Panc1 (cell line): ENCODE measurements at regions not wholly inside any gene's neighbourhood (a gene's known extent, or its start where the extent isn't known, plus 50 kb on each side); places are given as distances from the start of the nearest gene placed in this dataset.

Experiments used
- ATAC-seq: fragments of 200-7000 bp; cut with Tn5 transposase; 2 replicates; pipeline ENCODE4 v1.9.1; 2020; ENCODE audit warnings: mild to moderate bottlenecking, moderate library complexity
- BruUV-seq: library from RNA; stranded (reverse); fragments of 400-500 nt; replicated peaks from 2 replicates; lab custom pipeline; 2021; lab: Mats Ljungman, UMichigan
- CTCF ChIA-PET: fragments of 300-600 bp; sonication (Branson Sonifier 250); formaldehyde crosslinking; loops from one replicate; lab custom pipeline; 2022; ENCODE audit warnings: antibody characterized with exemption; lab: Charles Lee
- POLR2A ChIA-PET: fragments of 300-600 bp; sonication (Branson Sonifier 250); formaldehyde crosslinking; loops from one replicate; lab custom pipeline; 2022; ENCODE audit warnings: antibody characterized with exemption; lab: Charles Lee
- DNase-seq: peaks from one replicate; pipeline ENCODE4 v3.0.0-alpha.2; 2010; ENCODE audit warnings: low read depth, low spot score
- H3K27ac ChIP-seq: 2 replicates; pipeline ENCODE4 v1.5.1; 2011; ENCODE audit warnings: mild to moderate bottlenecking, low read length, inconsistent platforms
- H3K27me3 ChIP-seq: fragments of 200-500 bp; sonication (Bioruptor generic); 2 replicates; pipeline ENCODE4 v1.6.0; 2014; ENCODE audit warnings: low read length, inconsistent platforms; ENCODE audit not compliant: control insufficient read depth, insufficient read depth
- H3K36me3 ChIP-seq: fragments of 200-500 bp; sonication (Bioruptor generic); 2 replicates; pipeline ENCODE4 v1.5.1; 2014; ENCODE audit warnings: inconsistent platforms, mild to moderate bottlenecking, low read length, moderate library complexity; ENCODE audit not compliant: control insufficient read depth, insufficient read depth
- H3K4me1 ChIP-seq: 2 replicates; pipeline ENCODE4 v1.5.1; 2011; ENCODE audit warnings: inconsistent platforms, mild to moderate bottlenecking, low read length, moderate library complexity; ENCODE audit not compliant: control insufficient read depth, insufficient read depth
- H3K4me3 ChIP-seq, 2 experiments: 2 replicates each; pipeline ENCODE4 v1.5.1; 2011 to 2012; ENCODE audit warnings: low read depth in 2 of 2, low read length in 2 of 2, mild to moderate bottlenecking in 2 of 2, inconsistent platforms in 1 of 2, moderate library complexity in 1 of 2
- H3K9me3 ChIP-seq: fragments of 200-500 bp; sonication (Bioruptor generic); 2 replicates; pipeline ENCODE4 v1.5.1; 2014; ENCODE audit warnings: low read depth, mild to moderate bottlenecking, inconsistent platforms, low read length, moderate library complexity; ENCODE audit not compliant: control insufficient read depth, insufficient read depth
- CTCF ChIP-seq: fragments of 450-650 bp; IDR thresholded peaks from 2 replicates; pipeline ENCODE4 v1.5.1; 2017; ENCODE audit warnings: mild to moderate bottlenecking
- POLR2AphosphoS5 ChIP-seq: IDR thresholded peaks from 2 replicates; pipeline ENCODE4 v1.6.1; 2012; ENCODE audit warnings: mild to moderate bottlenecking, low read depth, low read length, moderate library complexity
- SIN3A ChIP-seq: IDR thresholded peaks from 2 replicates; pipeline ENCODE4 v1.6.1; 2012; ENCODE audit warnings: low read depth, mild to moderate bottlenecking, low read length, moderate library complexity, borderline replicate concordance; ENCODE audit not compliant: insufficient read depth
- TCF7L2 ChIP-seq: IDR thresholded peaks from 2 replicates; pipeline ENCODE4 v1.6.1; 2011; ENCODE audit warnings: mild to moderate bottlenecking, low read depth, low read length, inconsistent platforms
- in situ Hi-C: cut with HindIII; loops from 2 replicates; pipeline ENCODE4 v1.10.0; 2016; ENCODE audit warnings: low sequenced_read_pairs, low pct_unique_long_range_greater_than_20kb
- intact Hi-C: fragments of 100-400 bp; cut with micrococcal nuclease; formaldehyde crosslinking; loops from one replicate; pipeline ENCODE4 v1.10.0; 2022; ENCODE audit not compliant: unreplicated experiment
- TF ChIP-seq, protein P1 (sequence below), 2 experiments: IDR thresholded peaks; 2 replicates each; pipeline ENCODE4 v1.6.1; 2011 to 2012; ENCODE audit warnings: low read depth in 2 of 2, control low read depth in 1 of 2, low read length in 1 of 2, mild to moderate bottlenecking in 1 of 2, moderate library complexity in 1 of 2; ENCODE audit not compliant: insufficient read depth in 1 of 2

DNA sequence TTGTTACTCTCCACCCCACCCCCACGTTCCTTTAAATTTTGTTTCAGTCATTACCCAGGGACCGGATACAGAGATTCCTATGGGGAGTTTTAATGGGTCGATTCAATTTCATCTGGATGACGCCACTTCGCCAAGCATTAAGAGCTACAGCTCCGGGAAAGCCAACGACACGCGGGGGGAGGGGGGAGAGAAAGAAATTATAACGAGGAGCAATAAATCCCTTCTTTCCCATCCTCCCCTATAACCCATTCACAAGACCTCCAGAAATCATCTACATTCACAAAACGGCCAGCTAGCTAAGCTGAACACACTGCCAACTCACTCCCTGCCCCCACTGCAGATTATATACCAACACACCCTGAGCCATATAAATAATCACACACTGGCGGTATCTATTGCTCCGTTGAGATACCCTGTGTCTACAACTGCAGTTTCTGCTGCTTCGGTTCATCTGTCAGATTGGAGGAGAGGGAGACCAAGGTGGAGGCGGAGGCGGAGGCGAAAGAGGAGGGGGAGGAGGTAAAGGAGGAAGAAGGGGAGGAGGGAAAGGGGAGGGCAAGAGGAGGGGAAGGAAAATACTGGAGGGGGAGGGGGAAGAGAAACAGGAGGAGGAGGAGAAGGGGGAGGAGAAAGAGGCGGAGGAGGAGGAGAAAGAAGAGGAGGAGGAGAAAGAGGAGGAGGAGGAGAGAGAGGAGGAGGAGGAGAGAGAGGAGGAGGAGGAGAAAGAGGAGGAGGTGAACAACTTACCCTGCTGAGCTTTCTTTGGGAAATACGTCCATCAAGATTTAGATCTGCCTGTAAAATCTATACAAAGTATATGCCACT is 113.9 kb upstream of the VAMP7 start:
- peak; percentile 94 for ATAC-seq
- Histone ChIP-seq H3K36me3 (no peaks in the 10 kb centered on the region), H3K27me3 (no peaks in the 10 kb centered on the region; the same call in 1 of the 2 replicates), H3K4me3 (peak overlapping the region; percentile 58 to 68), H3K27ac (peak overlapping the region; percentile 67), H3K9me3 (no peaks in the 10 kb centered on the region), H3K4me1 (peaks cover 9% of the 10 kb centered on the region; the same call in 1 of the 2 replicates)
- CTCF ChIA-PET, result no interaction called here
- intact Hi-C loops, result no loop called here
- TF ChIP-seq SIN3A (no peak), TCF7L2 (no peak), POLR2AphosphoS5 (no peak), CTCF (no peak)
- TF ChIP-seq, protein P1, sequence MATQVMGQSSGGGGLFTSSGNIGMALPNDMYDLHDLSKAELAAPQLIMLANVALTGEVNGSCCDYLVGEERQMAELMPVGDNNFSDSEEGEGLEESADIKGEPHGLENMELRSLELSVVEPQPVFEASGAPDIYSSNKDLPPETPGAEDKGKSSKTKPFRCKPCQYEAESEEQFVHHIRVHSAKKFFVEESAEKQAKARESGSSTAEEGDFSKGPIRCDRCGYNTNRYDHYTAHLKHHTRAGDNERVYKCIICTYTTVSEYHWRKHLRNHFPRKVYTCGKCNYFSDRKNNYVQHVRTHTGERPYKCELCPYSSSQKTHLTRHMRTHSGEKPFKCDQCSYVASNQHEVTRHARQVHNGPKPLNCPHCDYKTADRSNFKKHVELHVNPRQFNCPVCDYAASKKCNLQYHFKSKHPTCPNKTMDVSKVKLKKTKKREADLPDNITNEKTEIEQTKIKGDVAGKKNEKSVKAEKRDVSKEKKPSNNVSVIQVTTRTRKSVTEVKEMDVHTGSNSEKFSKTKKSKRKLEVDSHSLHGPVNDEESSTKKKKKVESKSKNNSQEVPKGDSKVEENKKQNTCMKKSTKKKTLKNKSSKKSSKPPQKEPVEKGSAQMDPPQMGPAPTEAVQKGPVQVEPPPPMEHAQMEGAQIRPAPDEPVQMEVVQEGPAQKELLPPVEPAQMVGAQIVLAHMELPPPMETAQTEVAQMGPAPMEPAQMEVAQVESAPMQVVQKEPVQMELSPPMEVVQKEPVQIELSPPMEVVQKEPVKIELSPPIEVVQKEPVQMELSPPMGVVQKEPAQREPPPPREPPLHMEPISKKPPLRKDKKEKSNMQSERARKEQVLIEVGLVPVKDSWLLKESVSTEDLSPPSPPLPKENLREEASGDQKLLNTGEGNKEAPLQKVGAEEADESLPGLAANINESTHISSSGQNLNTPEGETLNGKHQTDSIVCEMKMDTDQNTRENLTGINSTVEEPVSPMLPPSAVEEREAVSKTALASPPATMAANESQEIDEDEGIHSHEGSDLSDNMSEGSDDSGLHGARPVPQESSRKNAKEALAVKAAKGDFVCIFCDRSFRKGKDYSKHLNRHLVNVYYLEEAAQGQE (IDR thresholded peaks at IDR 0.05; ENCODE audit: insufficient read depth in 1 of 2, low read depth in 2 of 2, low read length in 1 of 2), result no peak
- in situ Hi-C loops, result no loop called here
- POLR2A ChIA-PET, result no interaction called here
- BruUV-seq, result TSS peak; percentile 97
- peak; percentile 13 for DNase-seq

- no peaks in the 10 kb centered on the region for H3K27me3 ChIP-seq
- no peaks in the 10 kb centered on the region for H3K9me3 ChIP-seq
- in situ Hi-C loops (no loop called here), intact Hi-C loops (no loop called here)
- BruUV-seq, result no TSS peak
- ATAC-seq, result no peak
- ChIA-PET POLR2A (no interaction called here), CTCF (no interaction called here)
- H3K4me3 ChIP-seq, result peak overlapping the region; percentile 58 to 68; a peak in 3 of 4 replicates
- H3K36me3 ChIP-seq, result no peaks in the 10 kb centered on the region
- TF ChIP-seq POLR2AphosphoS5, result no peak
- no peak for TF ChIP-seq SIN3A
- TF ChIP-seq TCF7L2, result no peak
- TF ChIP-seq, protein P1 (IDR thresholded peaks at IDR 0.05; ENCODE audit: insufficient read depth in 1 of 2, low read depth in 2 of 2, low read length in 1 of 2), result no peak
- TF ChIP-seq CTCF, result no peak
- H3K4me1 ChIP-seq, result peaks cover 9% of the 10 kb centered on the region; the same call in 1 of the 2 replicates
- H3K27ac ChIP-seq, result peak overlapping the region; percentile 67
- no peak for DNase-seq
These were observed 114.8 kb upstream of the VAMP7 start for GRCh38 chrX:155766321-155766720.
